GM23338 (cell line): ENCODE measurements at regions not wholly inside any gene's neighbourhood (a gene's known extent, or its start where the extent isn't known, plus 50 kb on each side); places are given as distances from the start of the nearest gene placed in this dataset.
"Not testable (repeated sequence)": the region's sequence is repeated elsewhere in the genome, so short reads cannot be mapped to it uniquely, and the experiment has no call there.

Source experiments
- CREB1 ChIP-seq: fragments of 250-450 bp; sonication (Bioruptor Pico); IDR thresholded peaks from 2 replicates; pipeline ENCODE4 v1.5.0; 2020; ENCODE audit warnings: low read depth, mild to moderate bottlenecking, moderate library complexity
- CTCF ChIP-seq, 2 experiments: fragments of 200-600 bp in 1 of 2; sonication (generic) in 1 of 2; conservative IDR thresholded peaks; 2 replicates each; pipeline versions ENCODE4 v1.5.1 to v1.6.1; 2016 to 2017; ENCODE audit warnings: antibody characterized with exemption in 2 of 2, low read depth in 2 of 2, mild to moderate bottlenecking in 2 of 2, moderate library complexity in 1 of 2
- ETS1 ChIP-seq: IDR thresholded peaks from 2 replicates; pipeline ENCODE4 v1.6.1; 2016; ENCODE audit warnings: antibody characterized with exemption
- EZH2 ChIP-seq: fragments of 200-600 bp; sonication (generic); IDR thresholded peaks from one replicate; pipeline ENCODE4 v1.8.0; 2017; ENCODE audit warnings: antibody characterized with exemption, mild to moderate bottlenecking, low read depth; ENCODE audit not compliant: unreplicated experiment
- EZH2phosphoT487 ChIP-seq: fragments of 200-600 bp; sonication (generic); IDR thresholded peaks from one replicate; pipeline ENCODE4 v1.8.1; 2018; ENCODE audit warnings: antibody characterized with exemption; ENCODE audit not compliant: unreplicated experiment
- JUNB ChIP-seq: IDR thresholded peaks from one replicate; pipeline ENCODE4 v1.6.1; 2016; ENCODE audit warnings: antibody characterized with exemption; ENCODE audit not compliant: unreplicated experiment
- NANOG ChIP-seq: IDR thresholded peaks from 2 replicates; pipeline ENCODE4 v1.6.1; 2016; ENCODE audit warnings: antibody characterized with exemption, borderline replicate concordance
- POLR2AphosphoS5 ChIP-seq: IDR thresholded peaks from 2 replicates; pipeline ENCODE4 v1.6.1; 2016; ENCODE audit warnings: antibody characterized with exemption, low read depth
- REST ChIP-seq: IDR thresholded peaks from one replicate; pipeline ENCODE4 v1.6.1; 2018; ENCODE audit warnings: antibody characterized with exemption; ENCODE audit not compliant: unreplicated experiment
- STAT1 ChIP-seq: IDR thresholded peaks from one replicate; pipeline ENCODE4 v1.6.1; 2016; ENCODE audit warnings: antibody characterized with exemption; ENCODE audit not compliant: unreplicated experiment
- ZNF114 ChIP-seq: fragments of 250-450 bp; sonication (Bioruptor Pico); IDR thresholded peaks from 2 replicates; pipeline ENCODE4 v1.5.0; 2020; ENCODE audit warnings: mild to moderate bottlenecking, moderate library complexity
- ZNF331 ChIP-seq: fragments of 250-450 bp; sonication (Bioruptor Pico); IDR thresholded peaks from 2 replicates; pipeline ENCODE4 v1.5.0; 2020; ENCODE audit warnings: low read depth, mild to moderate bottlenecking, moderate library complexity
- ZNF462 ChIP-seq: fragments of 250-450 bp; sonication (Bioruptor Pico); IDR thresholded peaks from 2 replicates; pipeline ENCODE4 v1.5.0; 2020; ENCODE audit warnings: mild to moderate bottlenecking, moderate library complexity

GRCh38 chr16:29170393-29171119 is 185.7 kb downstream of the LAT start:
- not testable (repeated sequence) for TF ChIP-seq CTCF (conservative IDR thresholded peaks at IDR 0.05; ENCODE audit: low read depth in 2 of 2); POLR2AphosphoS5; REST; EZH2phosphoT487; CREB1 (CRISPR knock-in tag); EZH2; JUNB; STAT1; ZNF114; ZNF331 (CRISPR knock-in tag); ETS1; NANOG; ZNF462 (CRISPR knock-in tag)
